CD14-positive monocyte (primary cell): ENCODE measurements at regions not wholly inside any gene's neighbourhood (a gene's known extent, or its start where the extent isn't known, plus 50 kb on each side); places are given as distances from the start of the nearest gene placed in this dataset.
"Not testable (repeated sequence)": the region's sequence is repeated elsewhere in the genome, so short reads cannot be mapped to it uniquely, and the experiment has no call there.

ENCODE experiments used
- DNase-seq, 3 donors: peaks; one replicate each; pipeline ENCODE4 v3.0.0-alpha.2; 2011 to 2022
- H2AFZ ChIP-seq: 2 replicates; pipeline ENCODE4 v1.6.0; 2012; ENCODE audit warnings: mild to moderate bottlenecking, low read depth, low read length, inconsistent platforms; ENCODE audit not compliant: insufficient read depth, poor library complexity, severe bottlenecking
- H3K27ac ChIP-seq, 2 donors: 1 replicate in 1 of 2; 2 replicates in 1 of 2; pipeline ENCODE4 v1.5.1; 2012 to 2013; ENCODE audit warnings: low read length in 2 of 2, control low read depth in 1 of 2, inconsistent platforms in 1 of 2, low read depth in 1 of 2, mild to moderate bottlenecking in 1 of 2
- H3K27me3 ChIP-seq, 2 donors: one replicate each; pipeline versions ENCODE4 v1.6.0 to v1.6.1; 2011 to 2013; ENCODE audit warnings: low read length in 2 of 2; ENCODE audit not compliant: control insufficient read depth in 2 of 2, insufficient read depth in 2 of 2
- H3K36me3 ChIP-seq, 2 donors: replicated peaks in 1 of 2; 1 replicate in 1 of 2; 2 replicates in 1 of 2; pipeline versions ENCODE4 v1.5.1 to v1.6.1; 2012 to 2013; ENCODE audit warnings: low read length in 2 of 2, control low read depth in 1 of 2, inconsistent platforms in 1 of 2, mild to moderate bottlenecking in 1 of 2; ENCODE audit not compliant: insufficient read depth in 2 of 2, control insufficient read depth in 1 of 2
- H3K4me1 ChIP-seq, 2 donors: 1 replicate in 1 of 2; 2 replicates in 1 of 2; pipeline versions ENCODE4 v1.5.1 to v1.6.1; 2012 to 2013; ENCODE audit warnings: low read length in 2 of 2, control low read depth in 1 of 2, inconsistent platforms in 1 of 2, mild to moderate bottlenecking in 1 of 2, moderate library complexity in 1 of 2; ENCODE audit not compliant: insufficient read depth in 2 of 2, control insufficient read depth in 1 of 2
- H3K4me2 ChIP-seq: replicated peaks from 2 replicates; pipeline ENCODE3; 2012; ENCODE audit warnings: low read length, moderate library complexity, mild to moderate bottlenecking; ENCODE audit not compliant: poor library complexity, severe bottlenecking; ENCODE audit errors: extremely low read depth
- H3K4me3 ChIP-seq, 3 experiments: fragments of 200-600 bp in 1 of 3; sonication (generic) in 1 of 3; replicated peaks in 1 of 3; 1 replicate in 2 of 3; 2 replicates in 1 of 3; pipeline ENCODE4 v1.5.1; 2011 to 2013; ENCODE audit warnings: low read length in 3 of 3, mild to moderate bottlenecking in 3 of 3, control low read depth in 2 of 3, low read depth in 2 of 3, inconsistent platforms in 1 of 3, moderate library complexity in 1 of 3
- H3K79me2 ChIP-seq: 2 replicates; pipeline ENCODE4 v1.6.0; 2012; ENCODE audit warnings: mild to moderate bottlenecking, control low read depth, inconsistent platforms, low read length, moderate library complexity; ENCODE audit not compliant: insufficient read depth
- H3K9ac ChIP-seq: 2 replicates; pipeline ENCODE4 v1.6.0; 2017; ENCODE audit warnings: low read length, mild to moderate bottlenecking; ENCODE audit not compliant: insufficient read depth, poor library complexity, severe bottlenecking
- H3K9me3 ChIP-seq, 2 donors: replicated peaks in 1 of 2; 1 replicate in 1 of 2; 2 replicates in 1 of 2; pipeline versions ENCODE4 v1.5.1 to v1.6.1; 2012 to 2013; ENCODE audit warnings: low read length in 2 of 2, control low read depth in 1 of 2; ENCODE audit not compliant: control insufficient read depth in 1 of 2, insufficient read depth in 1 of 2
- H4K20me1 ChIP-seq: 2 replicates; pipeline ENCODE4 v1.6.0; 2012; ENCODE audit warnings: mild to moderate bottlenecking, low read length, control low read depth, moderate library complexity; ENCODE audit not compliant: insufficient read depth
- H3K27ac Mint-ChIP-seq, 7 donors: one replicate each; pipeline ENCODE4 v1.8.0; 2020; ENCODE audit warnings: mild to moderate bottlenecking in 7 of 7, mixed read lengths in 7 of 7, moderate library complexity in 6 of 7, inconsistent platforms in 2 of 7
- H3K27me3 Mint-ChIP-seq, 3 donors: one replicate each; pipeline ENCODE4 v1.8.0; 2021 to 2022; ENCODE audit warnings: low read depth in 3 of 3, mild to moderate bottlenecking in 3 of 3, mixed read lengths in 3 of 3, moderate library complexity in 3 of 3, inconsistent platforms in 1 of 3
- H3K36me3 Mint-ChIP-seq, 2 donors: one replicate each; pipeline ENCODE4 v1.8.0; 2020; ENCODE audit warnings: mixed read lengths in 2 of 2, inconsistent platforms in 1 of 2, mild to moderate bottlenecking in 1 of 2
- H3K4me1 Mint-ChIP-seq: one replicate; pipeline ENCODE4 v1.8.0; 2020; ENCODE audit warnings: mild to moderate bottlenecking, mixed read lengths
- H3K4me3 Mint-ChIP-seq, 2 donors: one replicate each; pipeline ENCODE4 v1.8.0; 2020; ENCODE audit warnings: mild to moderate bottlenecking in 2 of 2, mixed read lengths in 2 of 2, moderate library complexity in 1 of 2
- H3K9me3 Mint-ChIP-seq, 7 donors: one replicate each; pipeline ENCODE4 v1.8.0; 2020 to 2022; ENCODE audit warnings: mixed read lengths in 7 of 7, mild to moderate bottlenecking in 6 of 7, moderate library complexity in 6 of 7, inconsistent platforms in 2 of 7
- WGBS: methylation state at CpG from one replicate; pipeline ENCODE4 v1.1.5; 2013; ENCODE audit warnings: missing lambda C conversion rate; ENCODE audit not compliant: insufficient coverage; 5-methylcytosine and 5-hydroxymethylcytosine counted together
- intact Hi-C, 2 donors: fragments of 100-400 bp; cut with micrococcal nuclease; formaldehyde crosslinking; loops; one replicate each; pipeline versions ENCODE4 v1.15.0 to v1.15.1; 2023
- TF ChIP-seq, protein P1 (sequence below): fragments of 200-600 bp; IDR thresholded peaks from one replicate; pipeline ENCODE4 v1.8.0; 2022; ENCODE audit warnings: antibody characterized with exemption, mild to moderate bottlenecking

DNA sequence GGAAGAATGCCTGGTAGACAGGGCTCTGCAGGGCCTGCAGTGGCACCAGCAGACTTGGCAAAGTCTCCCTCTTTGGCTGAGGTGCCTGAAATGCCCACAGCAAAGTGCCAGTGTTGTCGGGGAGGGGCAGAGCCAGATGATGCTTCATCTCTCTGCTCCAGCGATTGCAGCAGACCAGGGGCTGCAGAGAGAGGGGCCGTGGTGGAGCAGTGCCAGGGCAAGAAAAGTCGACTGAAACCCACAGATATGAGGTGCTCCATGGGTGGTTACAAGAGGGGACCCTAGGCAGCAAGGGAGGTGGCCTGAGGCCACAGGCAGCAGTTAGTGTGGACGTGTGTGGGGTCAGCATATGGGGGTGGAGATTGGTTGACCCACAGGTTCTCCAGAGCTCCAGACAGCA lies 123.5 kb upstream of the SHH start:
- Histone ChIP-seq H3K9me3 (peaks cover 3 to 14% of the 10 kb centered on the region in 2 donors), H3K36me3 (no peaks in the 10 kb centered on the region), H4K20me1 (no peaks in the 10 kb centered on the region), H3K27ac (no peak overlapping the region), H3K9ac (no peak overlapping the region), H2AFZ (no peak overlapping the region), H3K4me3 (no peak overlapping the region), H3K79me2 (no peaks in the 10 kb centered on the region), H3K4me2 (no peak overlapping the region), H3K4me1 (no peaks in the 10 kb centered on the region), H3K27me3 (no peaks in the 10 kb centered on the region)
- intact Hi-C loops, result no loop called here
- WGBS, result 74% methylated on average over 5 of the region's 5 CpGs
- TF ChIP-seq, protein P1, sequence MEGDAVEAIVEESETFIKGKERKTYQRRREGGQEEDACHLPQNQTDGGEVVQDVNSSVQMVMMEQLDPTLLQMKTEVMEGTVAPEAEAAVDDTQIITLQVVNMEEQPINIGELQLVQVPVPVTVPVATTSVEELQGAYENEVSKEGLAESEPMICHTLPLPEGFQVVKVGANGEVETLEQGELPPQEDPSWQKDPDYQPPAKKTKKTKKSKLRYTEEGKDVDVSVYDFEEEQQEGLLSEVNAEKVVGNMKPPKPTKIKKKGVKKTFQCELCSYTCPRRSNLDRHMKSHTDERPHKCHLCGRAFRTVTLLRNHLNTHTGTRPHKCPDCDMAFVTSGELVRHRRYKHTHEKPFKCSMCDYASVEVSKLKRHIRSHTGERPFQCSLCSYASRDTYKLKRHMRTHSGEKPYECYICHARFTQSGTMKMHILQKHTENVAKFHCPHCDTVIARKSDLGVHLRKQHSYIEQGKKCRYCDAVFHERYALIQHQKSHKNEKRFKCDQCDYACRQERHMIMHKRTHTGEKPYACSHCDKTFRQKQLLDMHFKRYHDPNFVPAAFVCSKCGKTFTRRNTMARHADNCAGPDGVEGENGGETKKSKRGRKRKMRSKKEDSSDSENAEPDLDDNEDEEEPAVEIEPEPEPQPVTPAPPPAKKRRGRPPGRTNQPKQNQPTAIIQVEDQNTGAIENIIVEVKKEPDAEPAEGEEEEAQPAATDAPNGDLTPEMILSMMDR, result no peak
- Mint-ChIP-seq H3K27me3 (peaks cover 4 to 6% (median 5%) of the 10 kb centered on the region in 3 donors), H3K4me3 (no peak overlapping the region), H3K27ac (no peak overlapping the region), H3K4me1 (no peaks in the 10 kb centered on the region), H3K36me3 (no peaks in the 10 kb centered on the region), H3K9me3 (peaks cover 5 to 22% (median 15%) of the 10 kb centered on the region in 7 donors)
- DNase-seq, result no peak

DNA sequence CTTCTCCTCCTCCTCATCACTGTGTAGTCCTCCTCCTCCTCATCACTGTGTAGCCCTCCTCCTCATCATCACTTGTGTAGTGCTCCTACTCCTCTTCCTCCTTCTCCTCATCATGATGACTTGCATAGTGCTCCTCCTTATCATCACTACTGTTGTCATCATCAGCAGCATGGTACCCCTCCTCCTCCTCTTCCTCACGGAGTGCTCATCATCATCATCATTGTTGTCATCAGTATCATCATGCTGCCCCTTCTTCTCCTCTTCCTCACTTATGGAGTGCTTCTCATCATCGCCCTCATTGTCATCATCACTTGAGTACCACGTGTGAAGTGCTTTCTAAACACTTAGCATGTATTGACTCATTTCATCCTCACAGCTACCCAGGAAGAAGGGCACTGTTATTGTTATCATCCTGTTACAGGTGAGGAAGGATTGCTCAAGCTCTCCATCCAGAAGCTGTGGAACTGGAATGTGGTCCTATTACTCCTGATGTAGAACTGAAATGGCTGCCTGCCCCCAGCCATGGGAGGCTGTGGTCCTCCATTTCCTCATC lies 122.8 kb upstream of the SHH start:
- H2AFZ ChIP-seq, result no peak overlapping the region
- H3K4me2 ChIP-seq, result no peak overlapping the region
- H4K20me1 ChIP-seq, result no peaks in the 10 kb centered on the region
- no peaks in the 10 kb centered on the region for H3K79me2 ChIP-seq
- no peaks in the 10 kb centered on the region for H3K4me1 ChIP-seq
- H3K27me3 Mint-ChIP-seq, result peaks cover 3 to 6% (median 5%) of the 10 kb centered on the region in 3 donors
- H3K9me3 ChIP-seq, result peaks cover 3 to 14% of the 10 kb centered on the region in 2 donors
- no peak overlapping the region for H3K4me3 Mint-ChIP-seq
- H3K27ac ChIP-seq, result no peak overlapping the region
- TF ChIP-seq, protein P1, result no peak
- H3K9ac ChIP-seq, result no peak overlapping the region
- intact Hi-C loops, result no loop called here
- H3K36me3 ChIP-seq, result no peaks in the 10 kb centered on the region
- no peak for DNase-seq
- H3K36me3 Mint-ChIP-seq, result no peaks in the 10 kb centered on the region
- no peaks in the 10 kb centered on the region for H3K4me1 Mint-ChIP-seq
- no peak overlapping the region for H3K4me3 ChIP-seq
- H3K27ac Mint-ChIP-seq, result no peak overlapping the region
- no peaks in the 10 kb centered on the region for H3K27me3 ChIP-seq
- H3K9me3 Mint-ChIP-seq, result peaks cover 4 to 21% (median 13%) of the 10 kb centered on the region in 7 donors
- WGBS, result 83% methylated on average over 1 of the region's 3 CpGs

DNA sequence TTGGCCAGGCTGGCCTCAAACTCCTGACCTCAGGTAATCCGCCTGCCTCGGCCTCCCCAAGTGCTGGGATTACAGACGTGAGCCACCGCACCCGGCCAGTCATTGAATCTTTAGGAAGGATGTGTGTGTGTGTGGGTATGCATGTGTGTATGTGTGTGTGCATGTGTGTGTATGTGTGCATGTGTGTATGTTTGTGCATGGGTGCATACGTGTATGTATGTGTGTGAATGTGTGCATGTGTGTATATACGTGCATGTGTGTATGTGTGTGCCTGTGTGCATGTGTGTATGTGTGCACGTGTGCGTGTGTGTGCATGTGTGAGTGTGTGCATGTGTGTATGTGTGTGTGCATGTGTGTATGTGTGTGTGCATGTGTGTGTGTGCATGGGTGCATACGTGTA lies 120.1 kb upstream of the SHH start:
- H3K27ac Mint-ChIP-seq, H3K9ac ChIP-seq, intact Hi-C loops, H3K4me3 ChIP-seq, H3K27me3 Mint-ChIP-seq, DNase-seq, H2AFZ ChIP-seq, H3K27me3 ChIP-seq, H4K20me1 ChIP-seq, H3K4me1 Mint-ChIP-seq, H3K9me3 ChIP-seq, H3K36me3 Mint-ChIP-seq, H3K4me3 Mint-ChIP-seq, H3K4me1 ChIP-seq, H3K4me2 ChIP-seq, H3K36me3 ChIP-seq, H3K27ac ChIP-seq, H3K79me2 ChIP-seq: not testable (repeated sequence)
- WGBS, result 86% methylated on average over 9 of the region's 10 CpGs
- H3K9me3 Mint-ChIP-seq, result peaks cover 5 to 19% (median 9%) of the 10 kb centered on the region in 7 donors
